GM19324 (cell line): ENCODE measurements at regions not wholly inside any gene's neighbourhood (a gene's known extent, or its start where the extent isn't known, plus 50 kb on each side); places are given as distances from the start of the nearest gene placed in this dataset.

ENCODE experiments used
- ATAC-seq: cut with Tn5 transposase; IDR thresholded peaks from one replicate; pipeline ENCODE4 v1.9.1; 2021; ENCODE audit warnings: mild to moderate bottlenecking, moderate library complexity; ENCODE audit not compliant: unreplicated experiment, low FRiP score

- no peak for ATAC-seq
These were observed 304.2 kb upstream of the PRDM1 start for GRCh38 chr6:105781915-105782314.

GRCh38 chr6:105781248-105781647, 304.9 kb upstream of the PRDM1 start:
- ATAC-seq: no peak

GRCh38 chr6:105780146-105780860, 305.8 kb upstream of the PRDM1 start:
- ATAC-seq: no peak

GRCh38 chr6:105779110-105779509, 307.0 kb upstream of the PRDM1 start:
- no peak for ATAC-seq

GRCh38 chr6:105775095-105775494, 311.0 kb upstream of the PRDM1 start:
- no peak for ATAC-seq

- peak; percentile 63 for ATAC-seq
These were observed 311.9 kb upstream of the PRDM1 start for GRCh38 chr6:105774247-105774646.

GRCh38 chr6:105771313-105771970, 314.7 kb upstream of the PRDM1 start:
- no peak for ATAC-seq

- no peak for ATAC-seq
These were observed 316.1 kb upstream of the PRDM1 start for GRCh38 chr6:105769987-105770386.

- no peak for ATAC-seq
These were observed 316.9 kb upstream of the PRDM1 start for GRCh38 chr6:105769197-105769596.

GRCh38 chr6:105767541-105767940, 318.6 kb upstream of the PRDM1 start:
- ATAC-seq: no peak

- ATAC-seq: no peak
These were observed 320.9 kb upstream of the PRDM1 start for GRCh38 chr6:105765239-105765638.

- no peak for ATAC-seq
These were observed 321.8 kb upstream of the PRDM1 start for GRCh38 chr6:105764315-105764714.

GRCh38 chr6:105763866-105764265, 322.3 kb upstream of the PRDM1 start:
- no peak for ATAC-seq

GRCh38 chr6:105760746-105761145, 325.4 kb upstream of the PRDM1 start:
- ATAC-seq: no peak

- ATAC-seq: no peak
These were observed 326.2 kb upstream of the PRDM1 start for GRCh38 chr6:105759946-105760345.

- ATAC-seq: no peak
These were observed 327.1 kb upstream of the PRDM1 start for GRCh38 chr6:105759015-105759414.

GRCh38 chr6:105757512-105758200, 328.5 kb upstream of the PRDM1 start:
- peak; percentile 89 for ATAC-seq

GRCh38 chr6:105755885-105756284, 330.3 kb upstream of the PRDM1 start:
- no peak for ATAC-seq

GRCh38 chr6:105753620-105754211, 332.4 kb upstream of the PRDM1 start:
- no peak for ATAC-seq

- no peak for ATAC-seq
These were observed 332.9 kb upstream of the PRDM1 start for GRCh38 chr6:105753207-105753606.

- no peak for ATAC-seq
These were observed 336.0 kb upstream of the PRDM1 start for GRCh38 chr6:105750089-105750488.
